Neuronal stem cell (in vitro differentiated cells): ENCODE measurements at regions not wholly inside any gene's neighbourhood (a gene's known extent, or its start where the extent isn't known, plus 50 kb on each side); places are given as distances from the start of the nearest gene placed in this dataset.

ENCODE experiments used
- DNase-seq: peaks from one replicate; pipeline ENCODE4 v3.0.0-alpha.2; 2013; ENCODE audit warnings: low spot score
- H2AFZ ChIP-seq: one replicate; pipeline ENCODE4 v1.6.1; 2013; ENCODE audit warnings: mild to moderate bottlenecking, low read length, inconsistent platforms
- H2AK5ac ChIP-seq: 2 replicates; pipeline ENCODE4 v1.6.1; 2013; ENCODE audit warnings: low read depth, mild to moderate bottlenecking, inconsistent platforms, low read length, moderate library complexity, mixed read lengths
- H2BK120ac ChIP-seq: 2 replicates; pipeline ENCODE4 v1.6.1; 2013; ENCODE audit warnings: low read depth, mild to moderate bottlenecking, inconsistent platforms, low read length, moderate library complexity, mixed read lengths
- H2BK12ac ChIP-seq: one replicate; pipeline ENCODE4 v1.6.1; 2013; ENCODE audit warnings: low read length, inconsistent platforms
- H2BK15ac ChIP-seq: 2 replicates; pipeline ENCODE4 v1.6.1; 2013; ENCODE audit warnings: mild to moderate bottlenecking, low read length, inconsistent platforms, mixed read lengths
- H2BK5ac ChIP-seq: one replicate; pipeline ENCODE4 v1.6.1; 2013; ENCODE audit warnings: inconsistent platforms, mild to moderate bottlenecking, low read length, moderate library complexity
- H3K14ac ChIP-seq: one replicate; pipeline ENCODE4 v1.6.1; 2013; ENCODE audit warnings: low read length, inconsistent platforms
- H3K18ac ChIP-seq: 2 replicates; pipeline ENCODE4 v1.6.1; 2013; ENCODE audit warnings: low read length, inconsistent platforms
- H3K23ac ChIP-seq: 2 replicates; pipeline ENCODE4 v1.6.1; 2013; ENCODE audit warnings: low read depth, mild to moderate bottlenecking, mixed read lengths, low read length, inconsistent platforms; ENCODE audit not compliant: poor library complexity
- H3K27ac ChIP-seq: replicated peaks from 3 replicates; pipeline ENCODE4 v1.5.1; 2013; ENCODE audit warnings: low read length, inconsistent platforms
- H3K27me3 ChIP-seq, 3 experiments: 2 replicates each; pipeline ENCODE4 v1.6.1; 2013; ENCODE audit warnings: low read length in 3 of 3, mild to moderate bottlenecking in 2 of 3, inconsistent platforms in 1 of 3, low read depth in 1 of 3, mixed read lengths in 1 of 3, moderate library complexity in 1 of 3; ENCODE audit not compliant: control insufficient read depth in 3 of 3, insufficient read depth in 3 of 3
- H3K36me3 ChIP-seq, 2 donors: replicated peaks in 1 of 2; 2 replicates each; pipeline ENCODE4 v1.6.1; 2013; ENCODE audit warnings: low read length in 2 of 2; ENCODE audit not compliant: control insufficient read depth in 2 of 2, insufficient read depth in 2 of 2
- H3K4ac ChIP-seq: 2 replicates; pipeline ENCODE4 v1.6.1; 2013; ENCODE audit warnings: inconsistent platforms, mild to moderate bottlenecking, low read length, moderate library complexity
- H3K4me1 ChIP-seq, 2 donors: 1 replicate in 1 of 2; 2 replicates in 1 of 2; pipeline ENCODE4 v1.6.1; 2013; ENCODE audit warnings: low read length in 2 of 2, low read depth in 1 of 2; ENCODE audit not compliant: control insufficient read depth in 2 of 2, insufficient read depth in 1 of 2
- H3K4me2 ChIP-seq: one replicate; pipeline ENCODE4 v1.6.1; 2013; ENCODE audit warnings: mild to moderate bottlenecking, low read length, inconsistent platforms; ENCODE audit not compliant: insufficient read depth, poor library complexity, severe bottlenecking
- H3K4me3 ChIP-seq, 2 donors: 2 replicates each; pipeline ENCODE4 v1.5.1; 2013; ENCODE audit warnings: low read length in 2 of 2, mild to moderate bottlenecking in 2 of 2, inconsistent platforms in 1 of 2, moderate library complexity in 1 of 2
- H3K79me1 ChIP-seq: one replicate; pipeline ENCODE4 v1.6.1; 2013; ENCODE audit warnings: low read depth, mild to moderate bottlenecking, inconsistent platforms, low read length, moderate library complexity
- H3K9ac ChIP-seq: one replicate; pipeline ENCODE4 v1.6.1; 2013; ENCODE audit warnings: mild to moderate bottlenecking, low read depth, low read length, inconsistent platforms; ENCODE audit not compliant: poor library complexity
- H3K9me3 ChIP-seq, 2 donors: replicated peaks in 1 of 2; 2 replicates each; pipeline versions ENCODE3 to v1.6.1; 2013; ENCODE audit warnings: low read length in 2 of 2, mild to moderate bottlenecking in 2 of 2, inconsistent platforms in 1 of 2, low read depth in 1 of 2, mixed read lengths in 1 of 2, moderate library complexity in 1 of 2; ENCODE audit not compliant: control insufficient read depth in 2 of 2, insufficient read depth in 1 of 2
- H4K8ac ChIP-seq: one replicate; pipeline ENCODE4 v1.6.1; 2013; ENCODE audit warnings: low read depth, mild to moderate bottlenecking, inconsistent platforms, low read length, moderate library complexity
- H4K91ac ChIP-seq: one replicate; pipeline ENCODE4 v1.6.1; 2013; ENCODE audit warnings: low read length, low read depth, mild to moderate bottlenecking, inconsistent platforms; ENCODE audit not compliant: poor library complexity
- WGBS, 2 donors: extraction: QIAGEN DNeasy Blood & Tissue Kit; methylation state at CpG; one replicate each; pipeline ENCODE4 v1.1.7; 2013; ENCODE audit warnings: missing lambda C conversion rate in 2 of 2, mixed read lengths in 1 of 2; ENCODE audit not compliant: insufficient read length in 2 of 2, insufficient replicate concordance in 1 of 2; ENCODE audit errors: extremely low coverage in 2 of 2; 5-methylcytosine and 5-hydroxymethylcytosine counted together

GRCh38 chr1:80818211-80818610 is 982.5 kb upstream of the ADGRL2 start:
- Histone ChIP-seq H2AFZ (no peak overlapping the region), H3K79me1 (no peaks in the 10 kb centered on the region), H3K4me2 (no peak overlapping the region), H2BK15ac (no peak overlapping the region), H3K4me3 (no peak overlapping the region), H3K23ac (no peak overlapping the region), H3K36me3 (no peaks in the 10 kb centered on the region), H4K91ac (no peak overlapping the region), H3K9me3 (no peaks in the 10 kb centered on the region), H3K27ac (no peak overlapping the region), H3K14ac (no peak overlapping the region), H2AK5ac (no peak overlapping the region), H2BK120ac (no peak overlapping the region), H3K27me3 (no peaks in the 10 kb centered on the region), H2BK5ac (no peak overlapping the region), H4K8ac (no peak overlapping the region), H2BK12ac (no peak overlapping the region), H3K4me1 (peaks cover 2 to 14% of the 10 kb centered on the region in 2 donors), H3K4ac (no peak overlapping the region), H3K18ac (no peak overlapping the region), H3K9ac (no peak overlapping the region)
- WGBS, 2 donors: no CpG with 5 or more reads among the region's 1 CpG
- no peak for DNase-seq

- H3K4ac ChIP-seq: no peak overlapping the region
- no peak overlapping the region for H2BK5ac ChIP-seq
- H4K91ac ChIP-seq: no peak overlapping the region
- H3K9ac ChIP-seq: no peak overlapping the region
- no peak overlapping the region for H2BK15ac ChIP-seq
- no peak overlapping the region for H2BK12ac ChIP-seq
- no peak overlapping the region for H3K4me2 ChIP-seq
- H3K4me1 ChIP-seq: peaks cover 0 to 1% of the 10 kb centered on the region in 2 donors
- WGBS, 2 donors: no CpG with 5 or more reads among the region's 2 CpGs
- no peaks in the 10 kb centered on the region for H3K27me3 ChIP-seq
- H3K79me1 ChIP-seq: no peaks in the 10 kb centered on the region
- H3K27ac ChIP-seq: no peak overlapping the region
- no peak overlapping the region for H4K8ac ChIP-seq
- no peak overlapping the region for H3K23ac ChIP-seq
- no peak overlapping the region for H3K14ac ChIP-seq
- no peaks in the 10 kb centered on the region for H3K9me3 ChIP-seq
- no peak overlapping the region for H3K18ac ChIP-seq
- no peaks in the 10 kb centered on the region for H3K36me3 ChIP-seq
- no peak overlapping the region for H2AFZ ChIP-seq
- no peak overlapping the region for H2BK120ac ChIP-seq
- no peak overlapping the region for H2AK5ac ChIP-seq
- no peak overlapping the region for H3K4me3 ChIP-seq
- DNase-seq: no peak
Observed at GRCh38 chr1:80807981-80808380, 992.8 kb upstream of the ADGRL2 start.

- H2BK120ac ChIP-seq: no peak overlapping the region
- no peak overlapping the region for H4K91ac ChIP-seq
- H2BK12ac ChIP-seq: no peak overlapping the region
Observed at GRCh38 chr1:80806431-80806830, 994.3 kb upstream of the ADGRL2 start.

GRCh38 chr1:80801695-80802094 is 999.0 kb upstream of the ADGRL2 start:
- no peaks in the 10 kb centered on the region for H3K79me1 ChIP-seq
- H3K9ac ChIP-seq: no peak overlapping the region
- no peaks in the 10 kb centered on the region for H3K4me1 ChIP-seq
- H2AK5ac ChIP-seq: no peak overlapping the region
- H3K36me3 ChIP-seq: no peaks in the 10 kb centered on the region
- H3K14ac ChIP-seq: no peak overlapping the region
- no peak overlapping the region for H3K4me3 ChIP-seq
- no peak overlapping the region for H4K8ac ChIP-seq
- peaks cover 0 to 4% of the 10 kb centered on the region in 2 donors for H3K9me3 ChIP-seq
- no peak overlapping the region for H3K23ac ChIP-seq
- H3K27ac ChIP-seq: no peak overlapping the region
- peaks cover 0 to 1% (median 0%) of the 10 kb centered on the region in 3 experiments for H3K27me3 ChIP-seq
- no peak overlapping the region for H2BK12ac ChIP-seq
- H3K4me2 ChIP-seq: no peak overlapping the region
- no peak overlapping the region for H2BK120ac ChIP-seq
- no peak overlapping the region for H3K18ac ChIP-seq
- H2BK15ac ChIP-seq: no peak overlapping the region
- no peak for DNase-seq
- H2BK5ac ChIP-seq: no peak overlapping the region
- H2AFZ ChIP-seq: no peak overlapping the region
- no peak overlapping the region for H3K4ac ChIP-seq
- H4K91ac ChIP-seq: no peak overlapping the region

More at GRCh38 chr1:80806431-80806830, 994.3 kb upstream of the ADGRL2 start:
- H2AFZ ChIP-seq: peak overlapping the region; percentile 76
- H3K79me1 ChIP-seq: no peaks in the 10 kb centered on the region
- H3K4ac ChIP-seq: no peak overlapping the region
- no peaks in the 10 kb centered on the region for H3K36me3 ChIP-seq
- no peak overlapping the region for H2AK5ac ChIP-seq
- no peak overlapping the region for H3K4me2 ChIP-seq
- H3K18ac ChIP-seq: no peak overlapping the region
- no peaks in the 10 kb centered on the region for H3K9me3 ChIP-seq
- H2BK15ac ChIP-seq: no peak overlapping the region
- H4K8ac ChIP-seq: no peak overlapping the region
- H3K27ac ChIP-seq: no peak overlapping the region
- no peak overlapping the region for H3K4me3 ChIP-seq
- H3K4me1 ChIP-seq: peaks cover 0 to 1% of the 10 kb centered on the region in 2 donors
- no CpG with 5 or more reads among the region's 2 CpGs for WGBS, 2 donors
- no peaks in the 10 kb centered on the region for H3K27me3 ChIP-seq
- no peak overlapping the region for H3K9ac ChIP-seq
- H3K14ac ChIP-seq: no peak overlapping the region
- DNase-seq: no peak
- H3K23ac ChIP-seq: no peak overlapping the region
- no peak overlapping the region for H2BK5ac ChIP-seq
